Neural cell (in vitro differentiated cells): ENCODE measurements at regions not wholly inside any gene's neighbourhood (a gene's known extent, or its start where the extent isn't known, plus 50 kb on each side); places are given as distances from the start of the nearest gene placed in this dataset.

Experiments
- CTCF ChIP-seq: fragments of 450-650 bp; IDR thresholded peaks from 2 replicates; pipeline ENCODE4 v1.5.1; 2014; ENCODE audit warnings: antibody characterized with exemption, mild to moderate bottlenecking, moderate library complexity; ENCODE audit not compliant: poor library complexity, severe bottlenecking
- EP300 ChIP-seq: fragments of 450-650 bp; conservative IDR thresholded peaks from 2 replicates; pipeline ENCODE4 v1.6.1; 2014; ENCODE audit warnings: antibody characterized with exemption, mild to moderate bottlenecking, moderate library complexity; ENCODE audit not compliant: poor library complexity, severe bottlenecking
- EZH2 ChIP-seq: fragments of 200-600, 300-800 bp; shearing (Covaris generic), sonication (generic); IDR thresholded peaks from 2 replicates; pipeline ENCODE4 v1.6.1; 2014; ENCODE audit warnings: antibody characterized with exemption, low read length, borderline replicate concordance, mild to moderate bottlenecking; ENCODE audit not compliant: insufficient read depth, poor library complexity, severe bottlenecking
- MXI1 ChIP-seq: fragments of 450-650 bp; conservative IDR thresholded peaks from 2 replicates; pipeline ENCODE4 v1.6.1; 2014; ENCODE audit warnings: antibody characterized with exemption, mild to moderate bottlenecking; ENCODE audit not compliant: poor library complexity, severe bottlenecking
- POLR2AphosphoS5 ChIP-seq: IDR thresholded peaks from 2 replicates; pipeline ENCODE4 v1.6.1; 2012
- RAD21 ChIP-seq: fragments of 450-650 bp; conservative IDR thresholded peaks from 2 replicates; pipeline ENCODE4 v1.6.1; 2014; ENCODE audit warnings: antibody characterized with exemption, mild to moderate bottlenecking, moderate library complexity
- REST ChIP-seq: IDR thresholded peaks from 2 replicates; pipeline ENCODE4 v1.6.1; 2012; ENCODE audit warnings: borderline replicate concordance

GRCh38 chr3:43183456-43183855 is 77.6 kb upstream of the POMGNT2 start:
- TF ChIP-seq EZH2: no peak
- TF ChIP-seq CTCF: no peak
- TF ChIP-seq REST: no peak
- TF ChIP-seq RAD21: no peak
- TF ChIP-seq MXI1: no peak
- TF ChIP-seq POLR2AphosphoS5: no peak
- TF ChIP-seq EP300: no peak
